ENCODE measurements at regions not wholly inside any gene's neighbourhood (a gene's known extent, or its start where the extent isn't known, plus 50 kb on each side); places are given as distances from the start of the nearest gene placed in this dataset.

- DNase-seq (ENCODE audit: low read depth) = no peak
- H3K4me3 ChIP-seq (ENCODE audit: control insufficient read depth, low read depth, low read length) = no peak overlapping the region
- no peak for TF ChIP-seq CTCF (conservative IDR thresholded peaks at IDR 0.05; ENCODE audit: control insufficient read depth, insufficient read depth, low read depth, low read length)
These were observed 83.3 kb upstream of the MED13L start for GRCh38 chr12:116360579-116361413.

GRCh38 chr12:116361414-116362223 is 84.1 kb upstream of the MED13L start:
- no peak overlapping the region for H3K4me3 ChIP-seq (ENCODE audit: control insufficient read depth, low read depth, low read length)
- TF ChIP-seq CTCF (conservative IDR thresholded peaks at IDR 0.05; ENCODE audit: control insufficient read depth, insufficient read depth, low read depth, low read length) = no peak
- DNase-seq (ENCODE audit: low read depth) = no peak

- no peak overlapping the region for H3K4me3 ChIP-seq (ENCODE audit: control insufficient read depth, low read depth, low read length)
- no peak for TF ChIP-seq CTCF (conservative IDR thresholded peaks at IDR 0.05; ENCODE audit: control insufficient read depth, insufficient read depth, low read depth, low read length)
- no peak for DNase-seq (ENCODE audit: low read depth)
These were observed 87.6 kb upstream of the MED13L start for GRCh38 chr12:116365114-116365513.

- DNase-seq (ENCODE audit: low read depth) = no peak
- no peak for TF ChIP-seq CTCF (conservative IDR thresholded peaks at IDR 0.05; ENCODE audit: control insufficient read depth, insufficient read depth, low read depth, low read length)
- no peak overlapping the region for H3K4me3 ChIP-seq (ENCODE audit: control insufficient read depth, low read depth, low read length)
These were observed 88.3 kb upstream of the MED13L start for GRCh38 chr12:116365606-116366455.

GRCh38 chr12:116366456-116366776 is 88.9 kb upstream of the MED13L start:
- no peak overlapping the region for H3K4me3 ChIP-seq (ENCODE audit: control insufficient read depth, low read depth, low read length)
- TF ChIP-seq CTCF (conservative IDR thresholded peaks at IDR 0.05; ENCODE audit: control insufficient read depth, insufficient read depth, low read depth, low read length) = no peak
- no peak for DNase-seq (ENCODE audit: low read depth)

- no peak for TF ChIP-seq CTCF (conservative IDR thresholded peaks at IDR 0.05; ENCODE audit: control insufficient read depth, insufficient read depth, low read depth, low read length)
- H3K4me3 ChIP-seq (ENCODE audit: control insufficient read depth, low read depth, low read length) = no peak overlapping the region
- DNase-seq (ENCODE audit: low read depth) = no peak
These were observed 89.3 kb upstream of the MED13L start for GRCh38 chr12:116366824-116367223.

Measured in fibroblast of mammary gland (primary cell).